GM19397 (cell line): ENCODE measurements at regions not wholly inside any gene's neighbourhood (a gene's known extent, or its start where the extent isn't known, plus 50 kb on each side); places are given as distances from the start of the nearest gene placed in this dataset.
A peak's percentile ranks its signal among the peaks of the same experiment; 100 is the strongest.

Source experiments
- ATAC-seq: cut with Tn5 transposase; IDR thresholded peaks from one replicate; pipeline ENCODE4 v1.9.1; 2021; ENCODE audit warnings: mild to moderate bottlenecking, moderate library complexity; ENCODE audit not compliant: unreplicated experiment

GRCh38 chr9:105912157-105912862 lies 218.0 kb downstream of the TMEM38B start:
- ATAC-seq = no peak

GRCh38 chr9:105912863-105913516 lies 218.6 kb downstream of the TMEM38B start:
- no peak for ATAC-seq

GRCh38 chr9:105921057-105921726 lies 226.9 kb downstream of the TMEM38B start:
- no peak for ATAC-seq

GRCh38 chr9:105928416-105928815 lies 234.1 kb downstream of the TMEM38B start:
- ATAC-seq = no peak

GRCh38 chr9:105930011-105930627 lies 235.8 kb downstream of the TMEM38B start:
- no peak for ATAC-seq

GRCh38 chr9:105932276-105932675 lies 237.9 kb downstream of the TMEM38B start:
- no peak for ATAC-seq

GRCh38 chr9:105950448-105950847 lies 256.1 kb downstream of the TMEM38B start:
- ATAC-seq = no peak

GRCh38 chr9:105950894-105951293 lies 256.6 kb downstream of the TMEM38B start:
- no peak for ATAC-seq

- no peak for ATAC-seq
Measured at GRCh38 chr9:105954517-105954916, 260.2 kb downstream of the TMEM38B start.

- peak; percentile 55 for ATAC-seq
Measured at GRCh38 chr9:105957830-105958229, 263.5 kb downstream of the TMEM38B start.

- ATAC-seq = no peak
Measured at GRCh38 chr9:105958587-105958986, 264.2 kb downstream of the TMEM38B start.

GRCh38 chr9:105959531-105959930 lies 265.2 kb downstream of the TMEM38B start:
- ATAC-seq = no peak

GRCh38 chr9:105963343-105964099 lies 269.2 kb downstream of the TMEM38B start:
- no peak for ATAC-seq

- ATAC-seq = no peak
Measured at GRCh38 chr9:105964156-105964555, 269.8 kb downstream of the TMEM38B start.

- no peak for ATAC-seq
Measured at GRCh38 chr9:105966834-105967233, 272.5 kb downstream of the TMEM38B start.

- ATAC-seq = no peak
Measured at GRCh38 chr9:105967248-105967647, 272.9 kb downstream of the TMEM38B start.

GRCh38 chr9:105967797-105968196 lies 273.5 kb downstream of the TMEM38B start:
- no peak for ATAC-seq

- no peak for ATAC-seq
Measured at GRCh38 chr9:105968811-105969466, 274.6 kb downstream of the TMEM38B start.

GRCh38 chr9:105969636-105970035 lies 275.3 kb downstream of the TMEM38B start:
- no peak for ATAC-seq

- ATAC-seq = no peak
Measured at GRCh38 chr9:105971986-105972385, 277.6 kb downstream of the TMEM38B start.
